ENCODE measurements at regions not wholly inside any gene's neighbourhood (a gene's known extent, or its start where the extent isn't known, plus 50 kb on each side); places are given as distances from the start of the nearest gene placed in this dataset.

GRCh38 chr15:57767481-57767880, 61.0 kb downstream of the POLR2M start:
- TF ChIP-seq EP300 (IDR thresholded peaks at IDR 0.05; ENCODE audit: borderline replicate concordance), result no peak
- TF ChIP-seq, protein P1, sequence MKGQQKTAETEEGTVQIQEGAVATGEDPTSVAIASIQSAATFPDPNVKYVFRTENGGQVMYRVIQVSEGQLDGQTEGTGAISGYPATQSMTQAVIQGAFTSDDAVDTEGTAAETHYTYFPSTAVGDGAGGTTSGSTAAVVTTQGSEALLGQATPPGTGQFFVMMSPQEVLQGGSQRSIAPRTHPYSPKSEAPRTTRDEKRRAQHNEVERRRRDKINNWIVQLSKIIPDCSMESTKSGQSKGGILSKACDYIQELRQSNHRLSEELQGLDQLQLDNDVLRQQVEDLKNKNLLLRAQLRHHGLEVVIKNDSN (IDR thresholded peaks at IDR 0.05), result no peak
- no peak for TF ChIP-seq TAF1 (IDR thresholded peaks at IDR 0.05; ENCODE audit: low read depth)
- no peak for TF ChIP-seq RAD21 (IDR thresholded peaks at IDR 0.05; ENCODE audit: low read depth)
- TF ChIP-seq FOXM1 (IDR thresholded peaks at IDR 0.05; ENCODE audit: borderline replicate concordance, low read depth), result no peak
- TF ChIP-seq TCF12 (IDR thresholded peaks at IDR 0.05; ENCODE audit: low read depth), result no peak
- TF ChIP-seq CREB1 (IDR thresholded peaks at IDR 0.05; ENCODE audit: low read depth), result no peak
- TF ChIP-seq EGR1 (IDR thresholded peaks at IDR 0.05), result no peak
- no peak for TF ChIP-seq NFIC (IDR thresholded peaks at IDR 0.05)
- no peak for TF ChIP-seq ZBTB7A (IDR thresholded peaks at IDR 0.05; ENCODE audit: low read depth)
- TF ChIP-seq, protein P2, sequence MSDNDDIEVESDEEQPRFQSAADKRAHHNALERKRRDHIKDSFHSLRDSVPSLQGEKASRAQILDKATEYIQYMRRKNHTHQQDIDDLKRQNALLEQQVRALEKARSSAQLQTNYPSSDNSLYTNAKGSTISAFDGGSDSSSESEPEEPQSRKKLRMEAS (IDR thresholded peaks at IDR 0.05), result no peak
- TF ChIP-seq YY1 (IDR thresholded peaks at IDR 0.05; ENCODE audit: low read depth), result no peak
- TF ChIP-seq, protein P3, sequence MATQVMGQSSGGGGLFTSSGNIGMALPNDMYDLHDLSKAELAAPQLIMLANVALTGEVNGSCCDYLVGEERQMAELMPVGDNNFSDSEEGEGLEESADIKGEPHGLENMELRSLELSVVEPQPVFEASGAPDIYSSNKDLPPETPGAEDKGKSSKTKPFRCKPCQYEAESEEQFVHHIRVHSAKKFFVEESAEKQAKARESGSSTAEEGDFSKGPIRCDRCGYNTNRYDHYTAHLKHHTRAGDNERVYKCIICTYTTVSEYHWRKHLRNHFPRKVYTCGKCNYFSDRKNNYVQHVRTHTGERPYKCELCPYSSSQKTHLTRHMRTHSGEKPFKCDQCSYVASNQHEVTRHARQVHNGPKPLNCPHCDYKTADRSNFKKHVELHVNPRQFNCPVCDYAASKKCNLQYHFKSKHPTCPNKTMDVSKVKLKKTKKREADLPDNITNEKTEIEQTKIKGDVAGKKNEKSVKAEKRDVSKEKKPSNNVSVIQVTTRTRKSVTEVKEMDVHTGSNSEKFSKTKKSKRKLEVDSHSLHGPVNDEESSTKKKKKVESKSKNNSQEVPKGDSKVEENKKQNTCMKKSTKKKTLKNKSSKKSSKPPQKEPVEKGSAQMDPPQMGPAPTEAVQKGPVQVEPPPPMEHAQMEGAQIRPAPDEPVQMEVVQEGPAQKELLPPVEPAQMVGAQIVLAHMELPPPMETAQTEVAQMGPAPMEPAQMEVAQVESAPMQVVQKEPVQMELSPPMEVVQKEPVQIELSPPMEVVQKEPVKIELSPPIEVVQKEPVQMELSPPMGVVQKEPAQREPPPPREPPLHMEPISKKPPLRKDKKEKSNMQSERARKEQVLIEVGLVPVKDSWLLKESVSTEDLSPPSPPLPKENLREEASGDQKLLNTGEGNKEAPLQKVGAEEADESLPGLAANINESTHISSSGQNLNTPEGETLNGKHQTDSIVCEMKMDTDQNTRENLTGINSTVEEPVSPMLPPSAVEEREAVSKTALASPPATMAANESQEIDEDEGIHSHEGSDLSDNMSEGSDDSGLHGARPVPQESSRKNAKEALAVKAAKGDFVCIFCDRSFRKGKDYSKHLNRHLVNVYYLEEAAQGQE (IDR thresholded peaks at IDR 0.05; ENCODE audit: low read depth), result no peak
- no peak for TF ChIP-seq CEBPB (IDR thresholded peaks at IDR 0.05)
- no peak for TF ChIP-seq TEAD4 (IDR thresholded peaks at IDR 0.05)

GRCh38 chr15:57769266-57769665, 62.8 kb downstream of the POLR2M start:
- TF ChIP-seq EP300 (IDR thresholded peaks at IDR 0.05; ENCODE audit: borderline replicate concordance), result no peak
- no peak for TF ChIP-seq TCF12 (IDR thresholded peaks at IDR 0.05; ENCODE audit: low read depth)
- TF ChIP-seq RAD21 (IDR thresholded peaks at IDR 0.05; ENCODE audit: low read depth), result no peak
- no peak for TF ChIP-seq TAF1 (IDR thresholded peaks at IDR 0.05; ENCODE audit: low read depth)
- no peak for TF ChIP-seq ZBTB7A (IDR thresholded peaks at IDR 0.05; ENCODE audit: low read depth)
- TF ChIP-seq, protein P2 (IDR thresholded peaks at IDR 0.05), result no peak
- TF ChIP-seq FOXM1 (IDR thresholded peaks at IDR 0.05; ENCODE audit: borderline replicate concordance, low read depth), result no peak
- no peak for TF ChIP-seq CREB1 (IDR thresholded peaks at IDR 0.05; ENCODE audit: low read depth)

GRCh38 chr15:57770495-57770894, 64.0 kb downstream of the POLR2M start:
- TF ChIP-seq NFIC (IDR thresholded peaks at IDR 0.05) (no peak), CREB1 (IDR thresholded peaks at IDR 0.05; ENCODE audit: low read depth) (no peak), EP300 (IDR thresholded peaks at IDR 0.05; ENCODE audit: borderline replicate concordance) (no peak), RAD21 (IDR thresholded peaks at IDR 0.05; ENCODE audit: low read depth) (no peak), CEBPB (IDR thresholded peaks at IDR 0.05) (no peak), TAF1 (IDR thresholded peaks at IDR 0.05; ENCODE audit: low read depth) (no peak), TEAD4 (IDR thresholded peaks at IDR 0.05) (no peak), EGR1 (IDR thresholded peaks at IDR 0.05) (no peak), FOXM1 (IDR thresholded peaks at IDR 0.05; ENCODE audit: borderline replicate concordance, low read depth) (no peak), TCF12 (IDR thresholded peaks at IDR 0.05; ENCODE audit: low read depth) (no peak), ZBTB7A (IDR thresholded peaks at IDR 0.05; ENCODE audit: low read depth) (no peak), YY1 (IDR thresholded peaks at IDR 0.05; ENCODE audit: low read depth) (no peak)
- TF ChIP-seq, protein P1 (IDR thresholded peaks at IDR 0.05), result no peak
- TF ChIP-seq, protein P3 (IDR thresholded peaks at IDR 0.05; ENCODE audit: low read depth), result no peak
- TF ChIP-seq, protein P2 (IDR thresholded peaks at IDR 0.05), result no peak

DNA sequence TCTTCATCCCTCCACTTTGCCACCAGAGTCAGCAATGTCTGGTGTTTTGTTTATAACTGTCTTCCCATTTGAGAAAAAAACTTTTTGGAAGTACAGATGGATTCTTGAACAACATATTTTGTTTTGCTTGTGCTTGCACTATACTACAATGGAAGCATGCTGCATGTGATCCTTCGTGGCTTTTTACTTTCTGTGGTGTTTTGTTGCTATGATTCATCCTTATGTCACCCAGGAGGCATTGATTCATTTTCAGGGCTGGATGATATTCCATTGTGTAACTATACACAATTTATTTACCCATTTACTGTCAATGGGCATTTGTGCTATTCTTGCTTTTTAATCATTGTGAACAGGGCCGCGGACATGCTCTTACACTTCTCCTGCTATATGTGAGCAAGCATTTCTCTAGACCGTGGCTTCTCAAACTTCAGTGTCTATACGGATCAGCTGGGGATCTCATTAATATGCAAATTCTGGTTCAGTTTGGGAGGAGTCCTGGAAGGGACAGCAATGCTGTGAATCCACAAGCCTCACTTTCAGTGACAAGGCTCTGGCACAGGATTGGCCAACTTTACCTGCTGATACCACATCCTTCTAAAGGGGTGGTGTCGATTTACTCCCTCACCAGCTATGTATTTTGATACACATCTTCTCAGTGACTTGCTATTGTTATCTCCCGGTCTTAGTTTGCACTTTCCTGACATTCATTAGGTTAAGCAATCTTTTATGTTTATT, 65.9 kb downstream of the POLR2M start:
- TF ChIP-seq TCF12 (IDR thresholded peaks at IDR 0.05; ENCODE audit: low read depth) (no peak), EGR1 (IDR thresholded peaks at IDR 0.05) (no peak), FOXM1 (IDR thresholded peaks at IDR 0.05; ENCODE audit: borderline replicate concordance, low read depth) (no peak), YY1 (IDR thresholded peaks at IDR 0.05; ENCODE audit: low read depth) (no peak), ZBTB7A (IDR thresholded peaks at IDR 0.05; ENCODE audit: low read depth) (no peak), RAD21 (IDR thresholded peaks at IDR 0.05; ENCODE audit: low read depth) (no peak), CREB1 (IDR thresholded peaks at IDR 0.05; ENCODE audit: low read depth) (no peak), TEAD4 (IDR thresholded peaks at IDR 0.05) (no peak), NFIC (IDR thresholded peaks at IDR 0.05) (no peak)
- TF ChIP-seq, protein P3 (IDR thresholded peaks at IDR 0.05; ENCODE audit: low read depth), result no peak

Data from Ishikawa (cell line).